ENCODE measurements at regions not wholly inside any gene's neighbourhood (a gene's known extent, or its start where the extent isn't known, plus 50 kb on each side); places are given as distances from the start of the nearest gene placed in this dataset.

DNA sequence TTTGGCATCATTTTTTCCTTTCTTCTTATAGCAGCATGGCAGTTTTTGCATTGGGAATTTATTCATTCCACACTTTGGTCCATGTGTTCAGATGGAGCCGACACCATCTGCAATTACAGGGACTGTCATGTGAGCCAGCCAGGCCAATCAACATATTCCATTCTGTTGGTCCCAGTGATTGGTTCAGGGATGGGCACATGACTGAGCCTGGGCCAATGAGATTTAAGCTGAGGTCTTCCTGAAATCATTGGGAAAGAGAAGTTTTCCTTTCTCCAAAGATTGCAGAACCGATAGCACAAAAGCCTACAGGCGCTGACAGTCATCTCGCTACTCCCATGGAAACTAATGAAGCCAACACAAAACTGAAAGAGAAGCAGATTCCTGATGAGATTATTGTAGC, 841.5 kb upstream of the TMEM132C start:
- H3K9me3 ChIP-seq (ENCODE audit: low read depth, low read length), result no peaks in the 10 kb centered on the region
- H3K4me3 ChIP-seq (ENCODE audit: insufficient read depth, low read length), result no peak overlapping the region
- H3K27me3 ChIP-seq (ENCODE audit: insufficient read depth, low read length), result no peaks in the 10 kb centered on the region
- no peak overlapping the region for H3K27ac ChIP-seq (ENCODE audit: low read depth, low read length)
- no peaks in the 10 kb centered on the region for H3K79me2 ChIP-seq (ENCODE audit: insufficient read depth, low read length)
- H3K4me2 ChIP-seq (ENCODE audit: insufficient read depth, low read length), result no peak overlapping the region
- H4K20me1 ChIP-seq (ENCODE audit: insufficient read depth, low read length), result no peaks in the 10 kb centered on the region
- no peak overlapping the region for H2AFZ ChIP-seq (ENCODE audit: low read length)
- H3K4me1 ChIP-seq (ENCODE audit: insufficient read depth, low read length), result no peaks in the 10 kb centered on the region
- DNase-seq (ENCODE audit: insufficient read length, low spot score, missing footprints), result peak; percentile 19
- no peaks in the 10 kb centered on the region for H3K36me3 ChIP-seq (ENCODE audit: insufficient read depth, low read length)
- TF ChIP-seq, protein P1, sequence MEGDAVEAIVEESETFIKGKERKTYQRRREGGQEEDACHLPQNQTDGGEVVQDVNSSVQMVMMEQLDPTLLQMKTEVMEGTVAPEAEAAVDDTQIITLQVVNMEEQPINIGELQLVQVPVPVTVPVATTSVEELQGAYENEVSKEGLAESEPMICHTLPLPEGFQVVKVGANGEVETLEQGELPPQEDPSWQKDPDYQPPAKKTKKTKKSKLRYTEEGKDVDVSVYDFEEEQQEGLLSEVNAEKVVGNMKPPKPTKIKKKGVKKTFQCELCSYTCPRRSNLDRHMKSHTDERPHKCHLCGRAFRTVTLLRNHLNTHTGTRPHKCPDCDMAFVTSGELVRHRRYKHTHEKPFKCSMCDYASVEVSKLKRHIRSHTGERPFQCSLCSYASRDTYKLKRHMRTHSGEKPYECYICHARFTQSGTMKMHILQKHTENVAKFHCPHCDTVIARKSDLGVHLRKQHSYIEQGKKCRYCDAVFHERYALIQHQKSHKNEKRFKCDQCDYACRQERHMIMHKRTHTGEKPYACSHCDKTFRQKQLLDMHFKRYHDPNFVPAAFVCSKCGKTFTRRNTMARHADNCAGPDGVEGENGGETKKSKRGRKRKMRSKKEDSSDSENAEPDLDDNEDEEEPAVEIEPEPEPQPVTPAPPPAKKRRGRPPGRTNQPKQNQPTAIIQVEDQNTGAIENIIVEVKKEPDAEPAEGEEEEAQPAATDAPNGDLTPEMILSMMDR (IDR thresholded peaks at IDR 0.05; ENCODE audit: extremely low read depth, low read depth, low read length), result no peak

DNA sequence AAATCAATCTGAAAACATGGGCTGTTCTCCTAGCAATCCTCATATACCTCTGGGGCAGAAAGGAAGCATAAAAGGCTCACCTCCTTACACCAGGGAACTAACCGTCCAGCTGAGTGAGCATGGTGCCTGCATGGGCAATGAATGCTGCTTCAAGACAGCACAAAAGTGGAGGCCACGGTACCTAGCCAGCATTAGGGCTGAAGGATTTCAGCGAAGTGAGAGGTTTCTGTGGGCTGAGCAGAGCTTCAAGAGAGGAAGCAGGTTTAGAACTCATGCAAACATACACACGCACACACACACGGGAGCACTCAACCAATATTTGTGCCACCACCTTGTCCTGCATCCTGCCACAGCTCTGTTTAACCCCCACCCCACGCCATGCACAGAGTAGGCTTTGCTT, 838.5 kb upstream of the TMEM132C start:
- Histone ChIP-seq H3K9me3 (ENCODE audit: low read depth, low read length) (no peaks in the 10 kb centered on the region), H4K20me1 (ENCODE audit: insufficient read depth, low read length) (no peaks in the 10 kb centered on the region)
- TF ChIP-seq, protein P1 (IDR thresholded peaks at IDR 0.05; ENCODE audit: extremely low read depth, low read depth, low read length), result no peak

DNA sequence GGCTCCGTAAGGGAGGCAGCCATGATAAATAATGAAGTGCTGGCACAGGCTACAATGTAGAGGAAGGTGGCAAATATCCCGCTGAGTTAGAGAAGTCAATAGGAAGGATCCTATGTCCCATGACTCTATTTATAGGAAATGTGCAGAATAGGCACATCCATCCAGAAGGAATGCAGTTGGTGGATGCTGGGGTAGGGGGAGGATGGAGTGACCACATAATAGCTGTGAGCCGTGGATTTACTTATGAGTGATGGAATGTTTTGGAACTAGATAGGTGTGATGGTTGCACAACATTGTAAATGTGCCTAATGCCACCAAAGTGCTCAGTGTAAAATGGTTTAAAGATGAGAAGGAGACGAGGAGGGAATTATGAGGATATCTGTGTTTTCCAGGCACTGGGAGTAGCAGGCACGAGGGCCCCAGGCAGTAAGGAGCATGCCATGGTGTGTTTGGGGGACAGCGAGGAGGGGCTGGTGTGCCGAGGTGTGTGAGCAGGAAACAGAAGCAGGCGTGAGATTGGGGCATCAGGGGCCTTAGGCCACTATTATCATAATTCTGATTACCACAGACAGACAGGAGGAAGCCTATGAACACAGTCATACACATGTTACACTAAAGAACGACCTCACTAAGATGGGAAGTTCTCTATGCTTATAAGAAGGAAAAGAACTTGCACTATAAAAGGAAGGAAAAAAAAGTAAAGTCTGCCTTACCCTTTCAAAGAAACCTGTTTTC, 837.3 kb upstream of the TMEM132C start:
- DNase-seq (ENCODE audit: insufficient read length, low spot score, missing footprints), result peak; percentile 25
- Histone ChIP-seq H3K4me2 (ENCODE audit: insufficient read depth, low read length) (no peak overlapping the region), H3K4me1 (ENCODE audit: insufficient read depth, low read length) (no peaks in the 10 kb centered on the region), H3K79me2 (ENCODE audit: insufficient read depth, low read length) (no peaks in the 10 kb centered on the region), H4K20me1 (ENCODE audit: insufficient read depth, low read length) (no peaks in the 10 kb centered on the region), H3K9me3 (ENCODE audit: low read depth, low read length) (no peaks in the 10 kb centered on the region), H3K27me3 (ENCODE audit: insufficient read depth, low read length) (no peaks in the 10 kb centered on the region), H3K4me3 (ENCODE audit: insufficient read depth, low read length) (no peak overlapping the region), H3K27ac (ENCODE audit: low read depth, low read length) (no peak overlapping the region), H3K36me3 (ENCODE audit: insufficient read depth, low read length) (no peaks in the 10 kb centered on the region), H2AFZ (ENCODE audit: low read length) (no peak overlapping the region)
- TF ChIP-seq, protein P1 (IDR thresholded peaks at IDR 0.05; ENCODE audit: extremely low read depth, low read depth, low read length), result no peak

More for the DNA sequence above, 838.5 kb upstream of the TMEM132C start:
- H2AFZ ChIP-seq (ENCODE audit: low read length), result no peak overlapping the region
- no peaks in the 10 kb centered on the region for H3K4me1 ChIP-seq (ENCODE audit: insufficient read depth, low read length)
- no peak overlapping the region for H3K4me3 ChIP-seq (ENCODE audit: insufficient read depth, low read length)
- H3K27ac ChIP-seq (ENCODE audit: low read depth, low read length), result no peak overlapping the region
- DNase-seq (ENCODE audit: insufficient read length, low spot score, missing footprints), result no peak
- no peaks in the 10 kb centered on the region for H3K36me3 ChIP-seq (ENCODE audit: insufficient read depth, low read length)
- H3K4me2 ChIP-seq (ENCODE audit: insufficient read depth, low read length), result no peak overlapping the region
- H3K79me2 ChIP-seq (ENCODE audit: insufficient read depth, low read length), result no peaks in the 10 kb centered on the region
- no peaks in the 10 kb centered on the region for H3K27me3 ChIP-seq (ENCODE audit: insufficient read depth, low read length)

DNA sequence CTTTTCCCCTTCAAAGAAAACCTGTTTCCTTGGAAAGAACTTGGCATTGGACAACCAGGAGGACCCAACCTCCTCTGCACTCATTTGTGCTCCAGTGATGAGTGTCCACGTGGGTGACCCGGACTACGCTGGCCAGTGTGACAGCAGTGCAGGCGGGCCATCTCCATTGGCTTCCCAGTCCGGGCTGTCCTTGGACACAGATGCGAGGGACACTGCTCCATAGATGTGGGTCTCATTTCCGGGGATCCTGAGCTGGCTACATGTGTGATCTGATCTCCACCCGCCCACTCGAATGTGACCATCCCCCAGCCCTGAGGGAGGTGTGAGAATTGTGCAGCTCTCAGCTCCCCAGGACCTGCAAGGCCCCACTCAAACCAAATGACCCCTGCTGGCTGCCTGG, 836.6 kb upstream of the TMEM132C start:
- H3K79me2 ChIP-seq (ENCODE audit: insufficient read depth, low read length), result no peaks in the 10 kb centered on the region
- TF ChIP-seq, protein P1 (IDR thresholded peaks at IDR 0.05; ENCODE audit: extremely low read depth, low read depth, low read length), result no peak
- no peaks in the 10 kb centered on the region for H3K36me3 ChIP-seq (ENCODE audit: insufficient read depth, low read length)
- no peak overlapping the region for H3K4me3 ChIP-seq (ENCODE audit: insufficient read depth, low read length)
- DNase-seq (ENCODE audit: insufficient read length, low spot score, missing footprints), result no peak
- H3K27me3 ChIP-seq (ENCODE audit: insufficient read depth, low read length), result no peaks in the 10 kb centered on the region
- no peaks in the 10 kb centered on the region for H3K4me1 ChIP-seq (ENCODE audit: insufficient read depth, low read length)
- no peak overlapping the region for H3K4me2 ChIP-seq (ENCODE audit: insufficient read depth, low read length)
- H3K9me3 ChIP-seq (ENCODE audit: low read depth, low read length), result no peaks in the 10 kb centered on the region
- H2AFZ ChIP-seq (ENCODE audit: low read length), result no peak overlapping the region
- H4K20me1 ChIP-seq (ENCODE audit: insufficient read depth, low read length), result no peaks in the 10 kb centered on the region
- H3K27ac ChIP-seq (ENCODE audit: low read depth, low read length), result no peak overlapping the region
